Naive thymus-derived CD4-positive, alpha-beta T cell (primary cell): ENCODE measurements at regions not wholly inside any gene's neighbourhood (a gene's known extent, or its start where the extent isn't known, plus 50 kb on each side); places are given as distances from the start of the nearest gene placed in this dataset.

Experiments
- ATAC-seq: fragments of 150-1000 bp; cut with Tn5 transposase; 2 replicates; pipeline ENCODE4 v1.10.0; 2021; ENCODE audit warnings: mild to moderate bottlenecking, moderate library complexity
- CTCF ChIA-PET: fragments of 350-600 bp; sonication (Branson Sonifier 250); formaldehyde crosslinking; loops from one replicate; lab custom pipeline; 2021; ENCODE audit warnings: antibody characterized with exemption; lab: Charles Lee
- POLR2A ChIA-PET: fragments of 350-600 bp; sonication (Branson Sonifier 250); formaldehyde crosslinking; loops from one replicate; lab custom pipeline; 2021; ENCODE audit warnings: antibody characterized with exemption, inconsistent platforms; lab: Charles Lee
- DNase-seq, 9 donors: peaks; one replicate each; pipeline versions ENCODE4 v3.0.0 to v3.0.0-alpha.2; 2020 to 2022; ENCODE audit warnings: mixed read lengths in 1 of 9
- H3K27ac ChIP-seq: one replicate; pipeline ENCODE4 v1.7.0; 2013; ENCODE audit warnings: mild to moderate bottlenecking, low read depth, low read length, moderate library complexity
- H3K27me3 ChIP-seq, 2 donors: one replicate each; pipeline ENCODE4 v1.7.0; 2013; ENCODE audit warnings: low read length in 2 of 2, mild to moderate bottlenecking in 2 of 2, moderate library complexity in 2 of 2; ENCODE audit not compliant: control insufficient read depth in 2 of 2, insufficient read depth in 2 of 2
- H3K36me3 ChIP-seq, 3 experiments: 1 replicate in 2 of 3; 2 replicates in 1 of 3; pipeline ENCODE4 v1.7.0; 2013; ENCODE audit warnings: low read length in 3 of 3, mild to moderate bottlenecking in 3 of 3, moderate library complexity in 1 of 3; ENCODE audit not compliant: insufficient read depth in 3 of 3, control insufficient read depth in 2 of 3
- H3K4me1 ChIP-seq, 2 donors: one replicate each; pipeline ENCODE4 v1.7.0; 2013; ENCODE audit warnings: low read length in 2 of 2, mild to moderate bottlenecking in 2 of 2, moderate library complexity in 1 of 2; ENCODE audit not compliant: control insufficient read depth in 2 of 2, insufficient read depth in 2 of 2
- H3K4me3 ChIP-seq: 2 replicates; pipeline ENCODE4 v1.7.0; 2013; ENCODE audit warnings: mild to moderate bottlenecking, low read length
- H3K9me3 ChIP-seq, 3 experiments: 1 replicate in 2 of 3; 2 replicates in 1 of 3; pipeline ENCODE4 v1.7.0; 2013; ENCODE audit warnings: low read length in 3 of 3; ENCODE audit not compliant: control insufficient read depth in 2 of 3
- H3K27ac Mint-ChIP-seq, 9 donors: one replicate each; pipeline ENCODE4 v1.8.0; 2020 to 2022; ENCODE audit warnings: mixed read lengths in 9 of 9, mild to moderate bottlenecking in 8 of 9, moderate library complexity in 5 of 9, inconsistent platforms in 2 of 9
- H3K27me3 Mint-ChIP-seq, 5 donors: one replicate each; pipeline ENCODE4 v1.8.0; 2021 to 2022; ENCODE audit warnings: mixed read lengths in 5 of 5, mild to moderate bottlenecking in 1 of 5
- H3K36me3 Mint-ChIP-seq, 5 donors: one replicate each; pipeline ENCODE4 v1.8.0; 2020 to 2022; ENCODE audit warnings: mixed read lengths in 5 of 5, mild to moderate bottlenecking in 3 of 5, inconsistent platforms in 1 of 5
- H3K4me1 Mint-ChIP-seq, 7 donors: one replicate each; pipeline ENCODE4 v1.8.0; 2020 to 2022; ENCODE audit warnings: mixed read lengths in 7 of 7, mild to moderate bottlenecking in 3 of 7, inconsistent platforms in 1 of 7
- H3K4me3 Mint-ChIP-seq, 10 donors: one replicate each; pipeline ENCODE4 v1.8.0; 2020 to 2022; ENCODE audit warnings: mild to moderate bottlenecking in 10 of 10, mixed read lengths in 10 of 10, moderate library complexity in 6 of 10, inconsistent platforms in 2 of 10
- H3K9me3 Mint-ChIP-seq, 11 donors: one replicate each; pipeline ENCODE4 v1.8.0; 2020 to 2022; ENCODE audit warnings: mixed read lengths in 11 of 11, mild to moderate bottlenecking in 4 of 11, inconsistent platforms in 1 of 11, moderate library complexity in 1 of 11
- intact Hi-C, 2 donors: fragments of 100-400 bp; cut with micrococcal nuclease; formaldehyde crosslinking; loops; one replicate each; pipeline ENCODE4 v1.15.1; 2023

- ChIA-PET CTCF (no interaction called here), POLR2A (no interaction called here)
- peaks cover 0 to 2% (median 0%) of the 10 kb centered on the region in 11 donors for H3K9me3 Mint-ChIP-seq
- DNase-seq = no peak
- no peaks in the 10 kb centered on the region for H3K4me1 ChIP-seq
- no peak overlapping the region for H3K27ac ChIP-seq
- H3K27me3 Mint-ChIP-seq = peaks cover 2 to 36% (median 25%) of the 10 kb centered on the region in 5 donors
- H3K36me3 Mint-ChIP-seq = no peaks in the 10 kb centered on the region
- ATAC-seq = no peak
- intact Hi-C loops = no loop called here
- no peaks in the 10 kb centered on the region for H3K4me1 Mint-ChIP-seq
- no peaks in the 10 kb centered on the region for H3K27me3 ChIP-seq
- no peak overlapping the region for H3K27ac Mint-ChIP-seq
- H3K4me3 Mint-ChIP-seq = no peak overlapping the region
- no peaks in the 10 kb centered on the region for H3K36me3 ChIP-seq
- H3K9me3 ChIP-seq = no peaks in the 10 kb centered on the region
- no peak overlapping the region for H3K4me3 ChIP-seq
Measured at GRCh38 chr1:34338871-34339270, 162.2 kb downstream of the C1orf94 start.

DNA sequence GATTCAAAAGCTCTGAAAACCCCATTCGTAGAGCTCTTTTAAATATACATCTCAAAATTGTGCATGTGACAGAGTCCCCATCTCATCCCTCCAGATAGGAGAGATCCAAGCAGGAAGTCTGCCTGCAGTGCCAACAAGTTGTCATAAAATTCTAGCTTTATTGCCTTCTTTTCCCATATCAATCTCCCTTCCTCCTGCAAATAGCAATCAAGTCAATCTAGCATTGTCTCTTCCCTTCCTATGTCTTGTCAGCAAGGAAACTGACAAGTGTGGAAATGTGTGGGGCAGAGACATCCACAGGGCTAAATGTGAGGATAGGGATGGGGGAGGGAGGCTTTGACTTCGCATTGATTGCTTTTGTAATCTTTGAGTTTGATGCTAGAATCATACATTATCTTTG is 165.2 kb downstream of the C1orf94 start:
- no peaks in the 10 kb centered on the region for H3K36me3 ChIP-seq
- intact Hi-C loops = no loop called here
- ATAC-seq = no peak
- no peaks in the 10 kb centered on the region for H3K27me3 ChIP-seq
- Mint-ChIP-seq H3K36me3 (no peaks in the 10 kb centered on the region), H3K4me3 (no peak overlapping the region), H3K4me1 (no peaks in the 10 kb centered on the region), H3K27me3 (peaks cover 2 to 38% (median 23%) of the 10 kb centered on the region in 5 donors), H3K27ac (no peak overlapping the region), H3K9me3 (peaks cover 0 to 2% (median 0%) of the 10 kb centered on the region in 11 donors)
- CTCF ChIA-PET = no interaction called here
- H3K4me3 ChIP-seq = no peak overlapping the region
- no peaks in the 10 kb centered on the region for H3K4me1 ChIP-seq
- H3K9me3 ChIP-seq = no peaks in the 10 kb centered on the region
- POLR2A ChIA-PET = no interaction called here
- H3K27ac ChIP-seq = no peak overlapping the region
- DNase-seq = no peak

DNA sequence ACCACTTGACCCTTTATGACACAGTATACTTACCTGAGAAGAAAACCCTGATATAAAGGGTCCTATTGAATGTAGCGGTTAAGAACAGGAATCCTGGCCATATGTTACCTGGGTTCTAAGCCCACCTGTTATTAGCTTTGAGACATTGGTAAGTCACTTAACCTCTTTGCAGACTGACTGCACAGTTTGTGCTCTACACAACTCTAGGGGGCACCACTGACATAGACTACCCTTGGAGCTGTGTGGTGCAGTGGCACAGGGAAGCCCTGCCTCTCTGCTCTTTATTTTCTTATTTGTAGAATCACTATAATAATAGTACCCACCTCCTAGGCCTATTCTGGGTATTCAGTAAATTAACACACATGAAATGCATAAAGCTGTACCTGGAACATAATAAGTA is 165.6 kb downstream of the C1orf94 start:
- H3K9me3 ChIP-seq = no peaks in the 10 kb centered on the region
- intact Hi-C loops = no loop called here

GRCh38 chr1:34346128-34346527 is 169.4 kb downstream of the C1orf94 start:
- CTCF ChIA-PET = no interaction called here
- H3K9me3 Mint-ChIP-seq = no peaks in the 10 kb centered on the region
- POLR2A ChIA-PET = no interaction called here

More for the DNA sequence above, 165.6 kb downstream of the C1orf94 start:
- Histone ChIP-seq H3K36me3 (no peaks in the 10 kb centered on the region), H3K4me1 (no peaks in the 10 kb centered on the region), H3K27me3 (no peaks in the 10 kb centered on the region), H3K4me3 (no peak overlapping the region), H3K27ac (no peak overlapping the region)
- H3K27ac Mint-ChIP-seq = no peak overlapping the region
- no peaks in the 10 kb centered on the region for H3K4me1 Mint-ChIP-seq
- peaks cover 2 to 34% (median 25%) of the 10 kb centered on the region in 5 donors for H3K27me3 Mint-ChIP-seq
- no peak for DNase-seq
- POLR2A ChIA-PET = no interaction called here
- ATAC-seq = no peak
- peaks cover 0 to 2% (median 0%) of the 10 kb centered on the region in 11 donors for H3K9me3 Mint-ChIP-seq
- CTCF ChIA-PET = no interaction called here
- no peak overlapping the region for H3K4me3 Mint-ChIP-seq
- no peaks in the 10 kb centered on the region for H3K36me3 Mint-ChIP-seq

GRCh38 chr1:34353409-34353808 is 176.7 kb downstream of the C1orf94 start:
- ChIA-PET CTCF (no interaction called here), POLR2A (no interaction called here)
- Mint-ChIP-seq H3K27ac (no peak overlapping the region), H3K4me3 (no peak overlapping the region), H3K36me3 (no peaks in the 10 kb centered on the region), H3K27me3 (peaks cover 0 to 44% (median 39%) of the 10 kb centered on the region in 5 donors), H3K4me1 (no peaks in the 10 kb centered on the region), H3K9me3 (peaks cover 0 to 2% (median 0%) of the 10 kb centered on the region in 11 donors)
- H3K27ac ChIP-seq = no peak overlapping the region
- H3K4me3 ChIP-seq = no peak overlapping the region
- no peaks in the 10 kb centered on the region for H3K9me3 ChIP-seq
- H3K4me1 ChIP-seq = no peaks in the 10 kb centered on the region
- peaks cover 0 to 3% of the 10 kb centered on the region in 2 donors for H3K27me3 ChIP-seq
- intact Hi-C loops = no loop called here
- H3K36me3 ChIP-seq = no peaks in the 10 kb centered on the region
- DNase-seq (no peak), ATAC-seq (no peak)

More at GRCh38 chr1:34346128-34346527, 169.4 kb downstream of the C1orf94 start:
- Histone ChIP-seq H3K4me1 (no peaks in the 10 kb centered on the region), H3K27me3 (no peaks in the 10 kb centered on the region), H3K36me3 (no peaks in the 10 kb centered on the region), H3K27ac (no peak overlapping the region), H3K9me3 (no peaks in the 10 kb centered on the region), H3K4me3 (no peak overlapping the region)
- intact Hi-C loops = no loop called here
- H3K4me3 Mint-ChIP-seq = no peak overlapping the region
- H3K4me1 Mint-ChIP-seq = no peaks in the 10 kb centered on the region
- ATAC-seq (no peak), DNase-seq (no peak)
- no peaks in the 10 kb centered on the region for H3K36me3 Mint-ChIP-seq
- no peak overlapping the region for H3K27ac Mint-ChIP-seq
- peaks cover 0 to 24% (median 9%) of the 10 kb centered on the region in 5 donors for H3K27me3 Mint-ChIP-seq

DNA sequence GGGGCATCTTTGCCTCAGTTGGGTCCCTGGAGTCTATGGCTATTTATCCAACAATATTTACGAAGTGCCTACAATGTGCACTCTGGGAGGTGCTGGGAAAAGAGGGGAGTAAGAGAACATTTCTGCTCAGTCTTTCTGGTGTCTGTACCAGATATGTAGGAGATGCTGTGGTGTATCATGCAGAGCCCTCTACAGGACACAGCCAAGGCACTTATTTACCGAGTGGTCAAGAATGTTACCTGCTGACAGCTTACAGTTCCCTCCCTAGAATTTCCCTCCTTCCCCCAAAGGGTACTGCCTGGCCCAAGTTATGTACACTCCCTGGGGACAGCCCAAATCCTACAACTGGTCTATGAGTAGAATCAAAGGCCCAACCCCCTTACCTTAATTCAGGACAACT is 177.7 kb downstream of the C1orf94 start:
- no peaks in the 10 kb centered on the region for H3K36me3 ChIP-seq
- DNase-seq (no peak), ATAC-seq (no peak)
- no peaks in the 10 kb centered on the region for H3K4me1 ChIP-seq
- H3K27ac Mint-ChIP-seq = no peak overlapping the region
- intact Hi-C loops = no loop called here
- H3K4me1 Mint-ChIP-seq = no peaks in the 10 kb centered on the region
- no peak overlapping the region for H3K4me3 ChIP-seq
- no peaks in the 10 kb centered on the region for H3K36me3 Mint-ChIP-seq
- ChIA-PET CTCF (no interaction called here), POLR2A (no interaction called here)
- H3K27me3 ChIP-seq = peaks cover 0 to 9% of the 10 kb centered on the region in 2 donors
- no peak overlapping the region for H3K4me3 Mint-ChIP-seq
- H3K27me3 Mint-ChIP-seq = peaks cover 0 to 43% (median 37%) of the 10 kb centered on the region in 5 donors
- peaks cover 0 to 2% (median 0%) of the 10 kb centered on the region in 11 donors for H3K9me3 Mint-ChIP-seq
- no peak overlapping the region for H3K27ac ChIP-seq
- no peaks in the 10 kb centered on the region for H3K9me3 ChIP-seq

DNA sequence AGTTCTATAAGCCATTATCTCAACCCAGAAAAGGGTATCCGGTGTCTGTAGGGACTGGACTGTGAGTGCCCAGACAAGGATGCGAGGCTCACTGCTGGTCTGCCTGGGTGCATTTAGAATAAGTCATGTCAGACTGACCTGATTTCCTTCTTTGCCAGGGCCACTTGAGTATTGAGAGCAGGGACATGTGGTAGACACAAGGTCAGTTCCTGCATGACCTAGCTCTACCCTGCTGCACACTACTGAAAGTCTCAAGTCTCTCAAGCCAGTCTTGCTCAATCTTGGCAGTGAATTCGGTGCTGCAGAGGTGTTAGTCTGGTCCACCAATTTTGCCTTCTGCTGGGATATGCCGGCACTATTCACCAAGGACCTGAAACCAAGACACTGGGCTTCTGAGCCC is 180.1 kb downstream of the C1orf94 start:
- H3K9me3 Mint-ChIP-seq = peaks cover 0 to 2% (median 0%) of the 10 kb centered on the region in 11 donors
- intact Hi-C loops = no loop called here
- Histone ChIP-seq H3K4me3 (no peak overlapping the region), H3K4me1 (no peaks in the 10 kb centered on the region), H3K27me3 (peaks cover 0 to 9% of the 10 kb centered on the region in 2 donors), H3K27ac (no peak overlapping the region), H3K36me3 (no peaks in the 10 kb centered on the region), H3K9me3 (no peaks in the 10 kb centered on the region)
- H3K27me3 Mint-ChIP-seq = peaks cover 0 to 65% (median 44%) of the 10 kb centered on the region in 5 donors
- no peaks in the 10 kb centered on the region for H3K36me3 Mint-ChIP-seq
- H3K27ac Mint-ChIP-seq = no peak overlapping the region
- H3K4me1 Mint-ChIP-seq = no peaks in the 10 kb centered on the region
- ATAC-seq (no peak), DNase-seq (no peak)
- H3K4me3 Mint-ChIP-seq = no peak overlapping the region
- ChIA-PET POLR2A (no interaction called here), CTCF (no interaction called here)
